ENCODE measurements at regions not wholly inside any gene's neighbourhood (a gene's known extent, or its start where the extent isn't known, plus 50 kb on each side); places are given as distances from the start of the nearest gene placed in this dataset.

DNA sequence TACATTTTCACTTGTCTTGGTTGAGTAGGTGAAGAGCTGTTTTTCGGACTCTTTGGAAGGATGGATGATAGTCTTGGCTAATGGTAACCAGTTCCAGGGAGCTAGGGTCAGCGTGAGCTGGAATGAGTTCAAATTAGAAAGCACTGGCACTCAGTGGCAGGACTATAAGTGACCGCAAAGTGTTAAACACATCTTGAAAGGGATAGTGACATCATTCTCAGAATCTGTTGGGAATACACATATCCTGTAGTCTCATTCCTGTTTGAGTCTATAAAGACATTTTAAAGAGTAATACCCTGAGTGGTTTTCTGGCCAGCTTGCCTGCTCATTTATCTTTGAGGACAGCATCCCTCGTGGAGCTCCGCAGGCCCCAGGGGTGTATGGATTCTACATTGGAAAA lies 56.7 kb upstream of the TMEM248 start:
- no peaks in the 10 kb centered on the region for H3K27me3 ChIP-seq (ENCODE audit: control insufficient read depth in 1 of 2, insufficient read depth in 2 of 2, low read length in 2 of 2)
- DNase-seq: no peak
- H3K36me3 ChIP-seq (ENCODE audit: insufficient read depth, low read length): peaks cover 9% of the 10 kb centered on the region
- intact Hi-C loops (cut with DNase I, micrococcal nuclease): no loop called here
- ChIA-PET POLR2A (interaction anchor here (0.8 kb wide), 1 partner anchor 131 kb away, joined by 3 read pairs; the partner anchor contains the start of gene SBDS), CTCF (no interaction called here)
- Mint-ChIP-seq H3K4me3 (no peak overlapping the region), H3K27me3 (no peaks in the 10 kb centered on the region), H3K27ac (no peak overlapping the region), H3K9me3 (no peaks in the 10 kb centered on the region), H3K4me1 (ENCODE audit: low read depth) (peaks cover 12% of the 10 kb centered on the region), H3K36me3 (ENCODE audit: low read depth) (peaks cover 40% of the 10 kb centered on the region)
- H3K4me1 ChIP-seq (ENCODE audit: insufficient read depth, low read length): peaks cover 13% of the 10 kb centered on the region
- no peaks in the 10 kb centered on the region for H3K9me3 ChIP-seq (ENCODE audit: control insufficient read depth in 1 of 2, insufficient read depth in 1 of 2, low read length in 2 of 2)
- H3K27ac ChIP-seq (ENCODE audit: low read depth in 1 of 2, low read length in 2 of 2): no peak overlapping the region
- ATAC-seq (ENCODE audit: poor library complexity): no peak
- no peak overlapping the region for H3K4me3 ChIP-seq (ENCODE audit: low read length)
- TF ChIP-seq, protein P1, sequence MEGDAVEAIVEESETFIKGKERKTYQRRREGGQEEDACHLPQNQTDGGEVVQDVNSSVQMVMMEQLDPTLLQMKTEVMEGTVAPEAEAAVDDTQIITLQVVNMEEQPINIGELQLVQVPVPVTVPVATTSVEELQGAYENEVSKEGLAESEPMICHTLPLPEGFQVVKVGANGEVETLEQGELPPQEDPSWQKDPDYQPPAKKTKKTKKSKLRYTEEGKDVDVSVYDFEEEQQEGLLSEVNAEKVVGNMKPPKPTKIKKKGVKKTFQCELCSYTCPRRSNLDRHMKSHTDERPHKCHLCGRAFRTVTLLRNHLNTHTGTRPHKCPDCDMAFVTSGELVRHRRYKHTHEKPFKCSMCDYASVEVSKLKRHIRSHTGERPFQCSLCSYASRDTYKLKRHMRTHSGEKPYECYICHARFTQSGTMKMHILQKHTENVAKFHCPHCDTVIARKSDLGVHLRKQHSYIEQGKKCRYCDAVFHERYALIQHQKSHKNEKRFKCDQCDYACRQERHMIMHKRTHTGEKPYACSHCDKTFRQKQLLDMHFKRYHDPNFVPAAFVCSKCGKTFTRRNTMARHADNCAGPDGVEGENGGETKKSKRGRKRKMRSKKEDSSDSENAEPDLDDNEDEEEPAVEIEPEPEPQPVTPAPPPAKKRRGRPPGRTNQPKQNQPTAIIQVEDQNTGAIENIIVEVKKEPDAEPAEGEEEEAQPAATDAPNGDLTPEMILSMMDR (IDR thresholded peaks at IDR 0.05): no peak

DNA sequence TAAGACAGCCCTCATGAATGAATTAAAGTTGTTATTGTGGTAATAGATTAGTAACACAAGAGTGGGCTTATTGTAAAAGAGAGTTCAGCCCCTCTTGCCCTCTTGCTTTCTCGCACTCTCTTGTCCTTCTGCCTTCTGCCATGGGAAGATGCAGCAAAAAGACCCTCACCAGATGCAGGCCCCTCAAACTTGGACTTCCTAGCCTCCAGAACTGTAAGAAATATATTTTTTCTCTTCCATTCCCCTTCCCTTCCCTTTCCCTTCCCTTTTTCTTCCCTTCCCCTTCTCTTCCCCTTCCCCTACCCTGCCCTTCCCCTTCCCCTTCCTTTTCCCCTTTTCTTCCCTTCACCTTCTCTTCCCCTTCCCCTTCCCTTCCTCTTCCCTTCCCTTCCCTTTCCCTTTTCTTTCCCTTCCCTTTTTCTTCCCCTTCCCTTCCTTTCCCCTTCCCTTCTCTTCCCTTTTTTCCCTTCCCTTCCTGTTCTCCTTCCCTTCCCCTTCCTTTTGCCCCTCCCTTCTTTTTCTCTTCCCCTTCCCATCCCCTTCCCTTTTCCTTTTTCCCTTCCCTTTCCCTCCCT lies 55.6 kb upstream of the TMEM248 start:
- H3K27ac Mint-ChIP-seq: no peak overlapping the region
- Histone ChIP-seq H3K4me3 (ENCODE audit: low read length) (no peak overlapping the region), H3K4me1 (ENCODE audit: insufficient read depth, low read length) (peaks cover 2% of the 10 kb centered on the region), H3K27me3 (ENCODE audit: control insufficient read depth in 1 of 2, insufficient read depth in 2 of 2, low read length in 2 of 2) (no peaks in the 10 kb centered on the region), H3K9me3 (ENCODE audit: control insufficient read depth in 1 of 2, insufficient read depth in 1 of 2, low read length in 2 of 2) (no peaks in the 10 kb centered on the region), H3K27ac (ENCODE audit: low read depth in 1 of 2, low read length in 2 of 2) (no peak overlapping the region), H3K36me3 (ENCODE audit: insufficient read depth, low read length) (peaks cover 5% of the 10 kb centered on the region)
- TF ChIP-seq, protein P1 (IDR thresholded peaks at IDR 0.05): no peak
- no peaks in the 10 kb centered on the region for H3K27me3 Mint-ChIP-seq
- H3K9me3 Mint-ChIP-seq: no peaks in the 10 kb centered on the region
- POLR2A ChIA-PET: no interaction called here
- H3K36me3 Mint-ChIP-seq (ENCODE audit: low read depth): peaks cover 38% of the 10 kb centered on the region
- CTCF ChIA-PET: no interaction called here
- H3K4me1 Mint-ChIP-seq (ENCODE audit: low read depth): peaks cover under 1% of the 10 kb centered on the region
- DNase-seq (no peak), ATAC-seq (ENCODE audit: poor library complexity) (no peak)
- H3K4me3 Mint-ChIP-seq: no peak overlapping the region
- intact Hi-C loops (cut with DNase I, micrococcal nuclease): no loop called here

DNA sequence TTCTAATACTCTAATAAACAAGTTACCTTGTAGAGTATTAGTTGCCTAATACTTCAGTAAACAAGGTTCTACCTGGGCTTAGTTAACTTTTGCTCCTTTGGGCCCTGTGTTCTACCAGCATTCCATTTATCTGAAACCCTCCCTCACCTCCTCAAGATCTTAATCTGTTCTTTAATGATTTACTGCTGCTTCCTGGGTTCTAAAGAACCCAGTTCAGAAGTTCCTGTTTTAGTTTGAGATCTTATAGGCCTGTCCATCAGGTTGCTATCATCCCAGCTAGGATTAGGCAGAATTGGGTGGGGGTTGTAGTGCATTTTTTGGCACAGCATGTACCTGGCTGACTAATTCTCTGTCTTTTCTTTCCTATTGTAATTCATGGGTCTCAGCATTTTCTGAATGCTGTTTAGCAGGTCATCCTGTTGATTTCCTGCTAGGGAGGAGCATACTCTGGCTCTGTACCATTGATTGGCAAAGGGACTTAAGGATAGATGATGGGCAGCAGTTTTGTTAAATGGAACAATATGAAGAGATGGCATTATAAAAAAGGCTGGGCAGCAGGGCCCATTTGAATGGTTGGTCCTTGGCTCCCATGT lies 53.7 kb upstream of the TMEM248 start:
- Mint-ChIP-seq H3K27ac (no peak overlapping the region), H3K4me3 (no peak overlapping the region), H3K9me3 (no peaks in the 10 kb centered on the region), H3K4me1 (ENCODE audit: low read depth) (no peaks in the 10 kb centered on the region), H3K27me3 (no peaks in the 10 kb centered on the region), H3K36me3 (ENCODE audit: low read depth) (peaks cover 41% of the 10 kb centered on the region)
- intact Hi-C loops (cut with DNase I, micrococcal nuclease): no loop called here
- POLR2A ChIA-PET: no interaction called here
- Histone ChIP-seq H3K27me3 (ENCODE audit: control insufficient read depth in 1 of 2, insufficient read depth in 2 of 2, low read length in 2 of 2) (no peaks in the 10 kb centered on the region), H3K4me1 (ENCODE audit: insufficient read depth, low read length) (no peaks in the 10 kb centered on the region), H3K4me3 (ENCODE audit: low read length) (no peak overlapping the region), H3K27ac (ENCODE audit: low read depth in 1 of 2, low read length in 2 of 2) (no peak overlapping the region), H3K9me3 (ENCODE audit: control insufficient read depth in 1 of 2, insufficient read depth in 1 of 2, low read length in 2 of 2) (no peaks in the 10 kb centered on the region), H3K36me3 (ENCODE audit: insufficient read depth, low read length) (peaks cover 5% of the 10 kb centered on the region)
- CTCF ChIA-PET: no interaction called here
- DNase-seq: no peak
- TF ChIP-seq, protein P1 (IDR thresholded peaks at IDR 0.05): no peak
- no peak for ATAC-seq (ENCODE audit: poor library complexity)
